ENCODE measurements at regions not wholly inside any gene's neighbourhood (a gene's known extent, or its start where the extent isn't known, plus 50 kb on each side); places are given as distances from the start of the nearest gene placed in this dataset.
A peak's percentile ranks its signal among the peaks of the same experiment; 100 is the strongest.

DNA sequence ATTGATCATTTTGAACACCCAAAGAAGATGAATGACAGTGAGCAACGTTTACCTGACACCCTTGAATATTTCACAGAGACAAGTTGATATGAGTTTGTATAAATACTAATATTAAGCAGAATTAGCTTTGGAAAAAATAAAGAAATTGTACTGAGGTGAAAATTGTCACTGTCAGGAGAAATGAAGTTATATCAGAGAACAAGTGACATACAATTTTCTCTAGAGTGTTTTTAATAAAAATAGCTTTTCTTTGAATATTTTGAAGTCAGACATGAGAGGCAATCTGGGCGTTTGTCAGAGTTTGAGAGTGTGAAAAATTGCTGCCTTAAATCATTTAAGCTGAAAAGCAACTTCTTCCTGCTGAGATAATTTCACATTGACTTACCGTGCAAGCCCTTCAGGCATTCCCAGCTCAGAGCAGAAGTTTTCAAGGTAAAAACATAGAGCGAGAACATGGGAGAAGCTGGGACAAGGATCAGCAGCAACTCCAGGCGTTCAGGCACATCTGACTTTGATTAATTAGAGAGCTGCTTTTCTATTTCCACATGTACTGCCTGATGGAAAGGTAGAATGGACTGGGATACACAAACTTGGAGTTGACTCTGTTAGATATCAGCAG, 535.9 kb downstream of the TFEC start:
- Histone ChIP-seq H3K27me3 (ENCODE audit: control insufficient read depth, insufficient read depth, low read length, poor library complexity, severe bottlenecking) (no peaks in the 10 kb centered on the region), H3K4me3 (ENCODE audit: insufficient read depth, low read depth, low read length) (no peak overlapping the region), H3K9me3 (ENCODE audit: control insufficient read depth, low read length) (no peaks in the 10 kb centered on the region), H3K4me1 (ENCODE audit: control insufficient read depth, insufficient read depth, low read length) (no peaks in the 10 kb centered on the region), H3K27ac (ENCODE audit: insufficient read depth, low read depth, low read length, poor library complexity, severe bottlenecking) (no peak overlapping the region), H3K36me3 (ENCODE audit: control insufficient read depth, insufficient read depth, low read length) (no peaks in the 10 kb centered on the region)
- WGBS, 2 experiments, result 81 to 83% methylated on average over 4 to 5 of the region's 5 CpGs

DNA sequence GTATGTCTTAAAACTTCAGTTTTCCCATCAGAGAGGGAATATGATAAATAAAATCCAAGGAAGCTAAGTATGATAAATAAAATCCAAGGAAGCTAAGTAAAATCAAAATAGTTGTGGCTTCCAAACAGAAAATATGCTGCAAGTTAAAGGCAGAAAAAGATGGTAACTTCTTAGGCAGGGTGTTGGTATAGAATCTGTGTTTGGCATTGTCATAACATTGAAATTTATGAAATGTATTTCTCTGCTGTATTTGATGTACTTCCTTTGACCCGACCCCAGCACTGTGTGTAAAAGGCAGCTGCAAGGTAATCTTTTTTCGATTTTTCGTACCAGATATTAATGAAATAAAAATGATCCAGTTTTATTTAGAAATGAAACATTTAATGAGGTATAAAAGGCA, 537.2 kb downstream of the TFEC start:
- WGBS, 2 experiments, result 83 to 90% methylated on average over 1 to 2 of the region's 3 CpGs

GRCh38 chr7:115491744-115492380, 538.7 kb downstream of the TFEC start:
- H3K4me1 ChIP-seq (ENCODE audit: control insufficient read depth, insufficient read depth, low read length), result no peaks in the 10 kb centered on the region
- H3K27ac ChIP-seq (ENCODE audit: insufficient read depth, low read depth, low read length, poor library complexity, severe bottlenecking), result no peak overlapping the region
- no peak overlapping the region for H3K4me3 ChIP-seq (ENCODE audit: insufficient read depth, low read depth, low read length)
- no peaks in the 10 kb centered on the region for H3K27me3 ChIP-seq (ENCODE audit: control insufficient read depth, insufficient read depth, low read length, poor library complexity, severe bottlenecking)
- no peaks in the 10 kb centered on the region for H3K36me3 ChIP-seq (ENCODE audit: control insufficient read depth, insufficient read depth, low read length)
- 78 to 84% methylated on average over 3 of the region's 4 CpGs for WGBS, 2 experiments
- no peaks in the 10 kb centered on the region for H3K9me3 ChIP-seq (ENCODE audit: control insufficient read depth, low read length)

More for the DNA sequence above, 537.2 kb downstream of the TFEC start:
- H3K4me3 ChIP-seq (ENCODE audit: insufficient read depth, low read depth, low read length), result no peak overlapping the region
- no peaks in the 10 kb centered on the region for H3K27me3 ChIP-seq (ENCODE audit: control insufficient read depth, insufficient read depth, low read length, poor library complexity, severe bottlenecking)
- H3K4me1 ChIP-seq (ENCODE audit: control insufficient read depth, insufficient read depth, low read length), result no peaks in the 10 kb centered on the region
- H3K36me3 ChIP-seq (ENCODE audit: control insufficient read depth, insufficient read depth, low read length), result no peaks in the 10 kb centered on the region
- no peaks in the 10 kb centered on the region for H3K9me3 ChIP-seq (ENCODE audit: control insufficient read depth, low read length)
- H3K27ac ChIP-seq (ENCODE audit: insufficient read depth, low read depth, low read length, poor library complexity, severe bottlenecking), result no peak overlapping the region

DNA sequence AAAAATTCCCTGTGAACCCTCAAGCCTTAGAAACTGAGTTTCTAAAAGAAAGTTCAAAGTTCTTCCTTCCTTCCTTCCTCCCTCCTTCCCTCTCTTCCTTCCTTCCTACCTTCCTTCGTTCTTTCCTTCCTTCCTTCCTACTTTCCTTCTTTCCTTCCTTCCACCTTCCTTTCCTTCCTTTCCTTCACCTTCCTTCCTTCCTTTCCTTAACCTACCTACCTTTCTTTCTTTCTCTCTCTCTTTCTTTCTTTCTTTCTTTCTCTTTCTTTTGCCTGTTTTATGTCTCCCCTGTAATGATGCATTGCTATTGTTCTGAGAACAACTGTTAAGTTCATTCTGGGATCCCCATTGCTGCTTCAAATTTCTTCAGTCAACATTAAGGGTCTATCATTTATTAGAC, 551.1 kb downstream of the TFEC start:
- Histone ChIP-seq H3K36me3 (ENCODE audit: control insufficient read depth, insufficient read depth, low read length) (no peaks in the 10 kb centered on the region), H3K27me3 (ENCODE audit: control insufficient read depth, insufficient read depth, low read length, poor library complexity, severe bottlenecking) (peaks cover 26% of the 10 kb centered on the region), H3K9me3 (ENCODE audit: control insufficient read depth, low read length) (no peaks in the 10 kb centered on the region), H3K4me1 (ENCODE audit: control insufficient read depth, insufficient read depth, low read length) (no peaks in the 10 kb centered on the region), H3K27ac (ENCODE audit: insufficient read depth, low read depth, low read length, poor library complexity, severe bottlenecking) (no peak overlapping the region), H3K4me3 (ENCODE audit: insufficient read depth, low read depth, low read length) (no peak overlapping the region)
- WGBS, 2 experiments, result 93 to 95% methylated on average over 1 of the region's 1 CpG

DNA sequence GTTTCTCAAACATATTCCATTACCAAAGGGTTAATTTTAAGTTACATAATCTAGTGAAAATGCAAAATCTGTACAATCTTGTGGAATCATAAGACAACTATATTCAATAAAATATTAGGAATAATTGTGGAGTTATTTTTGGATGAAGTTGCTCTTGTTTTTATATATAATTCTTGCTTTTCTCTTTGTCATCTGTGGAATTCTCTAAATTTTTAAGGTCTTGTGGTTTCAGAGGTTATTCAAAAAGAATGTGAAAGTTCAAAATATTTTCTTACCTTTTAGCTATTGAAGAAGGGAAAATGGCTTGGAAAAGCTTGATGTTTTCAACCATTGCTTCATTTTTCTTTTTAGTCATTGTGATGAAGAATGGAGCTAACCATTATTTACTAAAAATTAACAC, 552.1 kb downstream of the TFEC start:
- no peaks in the 10 kb centered on the region for H3K36me3 ChIP-seq (ENCODE audit: control insufficient read depth, insufficient read depth, low read length)
- H3K4me3 ChIP-seq (ENCODE audit: insufficient read depth, low read depth, low read length), result no peak overlapping the region
- peaks cover 26% of the 10 kb centered on the region for H3K27me3 ChIP-seq (ENCODE audit: control insufficient read depth, insufficient read depth, low read length, poor library complexity, severe bottlenecking)
- H3K4me1 ChIP-seq (ENCODE audit: control insufficient read depth, insufficient read depth, low read length), result no peaks in the 10 kb centered on the region
- no peak overlapping the region for H3K27ac ChIP-seq (ENCODE audit: insufficient read depth, low read depth, low read length, poor library complexity, severe bottlenecking)
- H3K9me3 ChIP-seq (ENCODE audit: control insufficient read depth, low read length), result no peaks in the 10 kb centered on the region

GRCh38 chr7:115477193-115477651, 553.3 kb downstream of the TFEC start:
- Histone ChIP-seq H3K9me3 (ENCODE audit: control insufficient read depth, low read length) (no peaks in the 10 kb centered on the region), H3K27ac (ENCODE audit: insufficient read depth, low read depth, low read length, poor library complexity, severe bottlenecking) (no peak overlapping the region), H3K27me3 (ENCODE audit: control insufficient read depth, insufficient read depth, low read length, poor library complexity, severe bottlenecking) (peaks cover 26% of the 10 kb centered on the region), H3K36me3 (ENCODE audit: control insufficient read depth, insufficient read depth, low read length) (no peaks in the 10 kb centered on the region), H3K4me1 (ENCODE audit: control insufficient read depth, insufficient read depth, low read length) (no peaks in the 10 kb centered on the region), H3K4me3 (ENCODE audit: insufficient read depth, low read depth, low read length) (peak overlapping the region; percentile 39)
- 1% methylated on average over 30 of the region's 30 CpGs for WGBS, 2 experiments

DNA sequence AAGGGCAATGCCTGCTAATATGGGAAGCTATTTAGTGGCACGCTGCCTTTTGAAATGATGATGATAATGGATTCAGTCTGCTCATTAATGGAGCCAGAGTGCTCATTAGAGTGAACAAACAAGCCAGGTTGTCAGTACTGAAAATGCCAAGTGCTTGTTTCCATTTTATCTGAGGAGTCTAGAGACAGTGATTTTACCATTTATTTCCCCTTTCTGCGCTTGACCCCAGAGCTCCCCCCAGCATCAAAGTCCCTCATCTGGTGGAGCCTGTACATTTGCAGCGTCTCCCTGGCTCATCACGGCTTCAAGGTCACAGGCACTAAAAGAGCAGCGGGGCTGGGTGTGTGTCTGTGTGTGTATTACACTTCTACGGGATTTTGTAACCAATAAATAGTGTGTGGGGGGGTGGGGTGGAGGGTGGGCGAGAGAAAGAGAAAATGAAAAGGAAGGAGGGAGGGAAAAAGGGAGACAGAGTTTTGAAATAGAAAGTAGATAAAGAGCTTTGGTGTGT, 553.8 kb downstream of the TFEC start:
- Histone ChIP-seq H3K4me1 (ENCODE audit: control insufficient read depth, insufficient read depth, low read length) (no peaks in the 10 kb centered on the region), H3K4me3 (ENCODE audit: insufficient read depth, low read depth, low read length) (peak overlapping the region; percentile 39), H3K27me3 (ENCODE audit: control insufficient read depth, insufficient read depth, low read length, poor library complexity, severe bottlenecking) (peaks cover 26% of the 10 kb centered on the region), H3K9me3 (ENCODE audit: control insufficient read depth, low read length) (no peaks in the 10 kb centered on the region), H3K36me3 (ENCODE audit: control insufficient read depth, insufficient read depth, low read length) (no peaks in the 10 kb centered on the region), H3K27ac (ENCODE audit: insufficient read depth, low read depth, low read length, poor library complexity, severe bottlenecking) (no peak overlapping the region)
- WGBS, 2 experiments, result 7% methylated on average over 7 of the region's 7 CpGs

GRCh38 chr7:115475761-115476385, 554.0 kb downstream of the MDFIC start:
- WGBS, 2 experiments, result 22 to 30% methylated on average over 14 of the region's 14 CpGs
- Histone ChIP-seq H3K36me3 (ENCODE audit: control insufficient read depth, insufficient read depth, low read length) (no peaks in the 10 kb centered on the region), H3K27ac (ENCODE audit: insufficient read depth, low read depth, low read length, poor library complexity, severe bottlenecking) (no peak overlapping the region), H3K4me1 (ENCODE audit: control insufficient read depth, insufficient read depth, low read length) (no peaks in the 10 kb centered on the region), H3K4me3 (ENCODE audit: insufficient read depth, low read depth, low read length) (no peak overlapping the region), H3K27me3 (ENCODE audit: control insufficient read depth, insufficient read depth, low read length, poor library complexity, severe bottlenecking) (peaks cover 26% of the 10 kb centered on the region), H3K9me3 (ENCODE audit: control insufficient read depth, low read length) (no peaks in the 10 kb centered on the region)

DNA sequence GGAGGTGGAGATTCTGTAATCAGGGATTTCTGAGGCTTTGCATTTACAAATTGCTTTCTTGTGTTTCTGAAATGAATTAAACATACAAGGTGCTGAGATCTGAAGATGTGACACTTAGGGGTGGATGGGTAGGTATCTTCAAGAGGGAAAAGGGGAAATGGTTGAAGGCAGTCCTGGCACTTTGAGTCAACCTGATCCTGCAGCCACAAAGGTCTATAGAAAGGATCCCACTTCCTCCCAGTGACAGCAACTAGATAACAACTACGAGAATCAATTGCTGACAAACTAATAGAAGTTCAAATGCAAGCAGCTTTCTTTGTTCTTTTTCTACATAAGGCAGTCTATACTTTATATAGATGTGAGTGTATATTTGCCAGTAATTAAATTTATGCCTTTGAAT, 553.3 kb downstream of the MDFIC start:
- Histone ChIP-seq H3K9me3 (ENCODE audit: control insufficient read depth, low read length) (no peaks in the 10 kb centered on the region), H3K4me1 (ENCODE audit: control insufficient read depth, insufficient read depth, low read length) (no peaks in the 10 kb centered on the region), H3K4me3 (ENCODE audit: insufficient read depth, low read depth, low read length) (no peak overlapping the region), H3K27me3 (ENCODE audit: control insufficient read depth, insufficient read depth, low read length, poor library complexity, severe bottlenecking) (peaks cover 26% of the 10 kb centered on the region), H3K27ac (ENCODE audit: insufficient read depth, low read depth, low read length, poor library complexity, severe bottlenecking) (no peak overlapping the region), H3K36me3 (ENCODE audit: control insufficient read depth, insufficient read depth, low read length) (no peaks in the 10 kb centered on the region)
- 30 to 63% methylated on average over 1 of the region's 1 CpG for WGBS, 2 experiments

DNA sequence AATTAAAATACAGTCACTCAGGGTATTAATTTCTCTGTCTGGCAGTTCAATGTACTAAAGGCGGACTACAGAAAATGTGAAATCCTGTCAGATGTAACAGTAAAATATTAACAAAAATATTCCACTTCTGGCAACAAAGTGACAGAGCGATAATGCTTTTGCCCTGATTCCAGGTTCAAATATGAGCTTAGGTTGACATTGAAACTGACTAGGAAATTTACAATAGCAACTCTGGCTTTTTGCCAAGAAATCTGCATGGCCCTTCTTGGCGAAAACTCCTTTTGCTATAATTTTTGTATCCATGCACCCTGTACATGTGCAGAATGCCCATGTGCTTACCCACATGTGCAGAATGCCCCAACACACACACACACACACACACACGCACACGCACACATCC, 552.2 kb downstream of the MDFIC start:
- no peak overlapping the region for H3K4me3 ChIP-seq (ENCODE audit: insufficient read depth, low read depth, low read length)
- H3K9me3 ChIP-seq (ENCODE audit: control insufficient read depth, low read length), result no peaks in the 10 kb centered on the region
- no peak overlapping the region for H3K27ac ChIP-seq (ENCODE audit: insufficient read depth, low read depth, low read length, poor library complexity, severe bottlenecking)
- WGBS, 2 experiments, result 80 to 82% methylated on average over 4 to 5 of the region's 5 CpGs
- no peaks in the 10 kb centered on the region for H3K4me1 ChIP-seq (ENCODE audit: control insufficient read depth, insufficient read depth, low read length)
- no peaks in the 10 kb centered on the region for H3K36me3 ChIP-seq (ENCODE audit: control insufficient read depth, insufficient read depth, low read length)
- H3K27me3 ChIP-seq (ENCODE audit: control insufficient read depth, insufficient read depth, low read length, poor library complexity, severe bottlenecking), result peaks cover 26% of the 10 kb centered on the region

Data from ectodermal cell (in vitro differentiated cells).